HL-60/S4 treated with retinoic acid at 250 ng/mL for 4 days and 3 days (cell line): ENCODE measurements at regions not wholly inside any gene's neighbourhood (a gene's known extent, or its start where the extent isn't known, plus 50 kb on each side); places are given as distances from the start of the nearest gene placed in this dataset.

Experiments used
- in situ Hi-C: fragments of 300-500 bp; cut with MboI; formaldehyde crosslinking; loops from 2 replicates; pipeline ENCODE4 v1.7.0; 2022; ENCODE audit warnings: low sequenced_read_pairs

GRCh38 chr11:45523760-45524159, 141.7 kb downstream of the CHST1 start:
- in situ Hi-C loops: no loop called here

GRCh38 chr11:45518833-45519535, 146.4 kb downstream of the CHST1 start:
- in situ Hi-C loops: no loop called here

GRCh38 chr11:45518141-45518832, 147.1 kb downstream of the CHST1 start:
- in situ Hi-C loops: no loop called here

GRCh38 chr11:45517171-45517770, 148.2 kb downstream of the CHST1 start:
- in situ Hi-C loops: no loop called here

- in situ Hi-C loops: no loop called here
Observed at GRCh38 chr11:45513821-45514340, 151.5 kb downstream of the CHST1 start.

GRCh38 chr11:45512471-45513148, 152.8 kb downstream of the CHST1 start:
- in situ Hi-C loops: no loop called here

GRCh38 chr11:45511566-45511965, 153.9 kb downstream of the CHST1 start:
- in situ Hi-C loops: no loop called here

GRCh38 chr11:45507916-45508315, 157.5 kb downstream of the CHST1 start:
- in situ Hi-C loops: no loop called here

- in situ Hi-C loops: no loop called here
Observed at GRCh38 chr11:45503311-45503710, 162.1 kb downstream of the CHST1 start.

- in situ Hi-C loops: no loop called here
Observed at GRCh38 chr11:45502226-45502545, 163.2 kb downstream of the CHST1 start.

GRCh38 chr11:45501392-45502225, 163.8 kb downstream of the CHST1 start:
- in situ Hi-C loops: no loop called here

GRCh38 chr11:45500451-45500850, 165.0 kb downstream of the CHST1 start:
- in situ Hi-C loops: no loop called here

GRCh38 chr11:45494738-45495137, 170.7 kb downstream of the CHST1 start:
- in situ Hi-C loops: no loop called here

- in situ Hi-C loops: no loop called here
Observed at GRCh38 chr11:45489281-45489905, 176.0 kb downstream of the CHST1 start.

GRCh38 chr11:45486461-45486860, 179.0 kb downstream of the CHST1 start:
- in situ Hi-C loops: no loop called here

- in situ Hi-C loops: no loop called here
Observed at GRCh38 chr11:45485070-45485707, 180.2 kb downstream of the CHST1 start.

- in situ Hi-C loops: no loop called here
Observed at GRCh38 chr11:45484326-45484883, 181.0 kb downstream of the CHST1 start.

GRCh38 chr11:45483416-45483815, 182.0 kb downstream of the CHST1 start:
- in situ Hi-C loops: no loop called here

GRCh38 chr11:45482331-45482730, 183.1 kb downstream of the CHST1 start:
- in situ Hi-C loops: no loop called here
